PC-9 (cell line): ENCODE measurements at regions not wholly inside any gene's neighbourhood (a gene's known extent, or its start where the extent isn't known, plus 50 kb on each side); places are given as distances from the start of the nearest gene placed in this dataset.

ENCODE experiments used
- BruUV-seq: library from RNA; stranded (reverse); fragments of 400-500 nt; replicated peaks from 2 replicates; lab custom pipeline; 2021; lab: Mats Ljungman, UMichigan
- CTCF ChIA-PET: fragments of 300-600 bp; sonication (Branson Sonifier 250); formaldehyde crosslinking; loops from one replicate; lab custom pipeline; 2022; ENCODE audit warnings: antibody characterized with exemption; lab: Charles Lee
- POLR2A ChIA-PET: fragments of 300-600 bp; sonication (Branson Sonifier 250); formaldehyde crosslinking; loops from one replicate; lab custom pipeline; 2022; ENCODE audit warnings: antibody characterized with exemption; ENCODE audit not compliant: unreplicated experiment; lab: Charles Lee
- DNase-seq, 2 experiments: peaks; one replicate each; pipeline versions ENCODE4 v3.0.0 to v3.0.0-alpha.2; 2015 to 2022; ENCODE audit warnings: mixed read lengths in 1 of 2
- H2AFZ ChIP-seq: fragments of 200-600 bp; sonication (generic); 2 replicates; pipeline ENCODE4 v1.8.1; 2017; ENCODE audit warnings: antibody characterized with exemption
- H3F3A ChIP-seq: fragments of 200-600 bp; sonication (generic); 2 replicates; pipeline ENCODE4 v1.8.1; 2017; ENCODE audit warnings: antibody characterized with exemption, mild to moderate bottlenecking, low read depth; ENCODE audit not compliant: insufficient read depth
- H3K27ac ChIP-seq: fragments of 200-600 bp; sonication (generic); 2 replicates; pipeline ENCODE4 v1.6.1; 2016; ENCODE audit warnings: mixed run types
- H3K27me3 ChIP-seq: fragments of 200-600 bp; sonication (generic); 2 replicates; pipeline ENCODE4 v1.6.1; 2016; ENCODE audit warnings: low read depth, mixed run types; ENCODE audit not compliant: insufficient read depth
- H3K36me3 ChIP-seq: fragments of 200-600 bp; sonication (generic); 2 replicates; pipeline ENCODE4 v1.6.1; 2016; ENCODE audit warnings: low read depth, mixed run types
- H3K4me1 ChIP-seq: fragments of 200-600 bp; sonication (generic); replicated peaks from 2 replicates; pipeline ENCODE4 v1.6.1; 2016; ENCODE audit warnings: mixed run types; ENCODE audit not compliant: insufficient read depth
- H3K4me2 ChIP-seq: fragments of 200-600 bp; sonication (generic); 2 replicates; pipeline ENCODE4 v1.6.1; 2017; ENCODE audit warnings: mixed run types
- H3K4me3 ChIP-seq: fragments of 200-600 bp; sonication (generic); 2 replicates; pipeline ENCODE4 v1.6.1; 2016; ENCODE audit warnings: mixed run types
- H3K79me2 ChIP-seq: fragments of 200-600 bp; sonication (generic); 2 replicates; pipeline ENCODE4 v1.6.1; 2017; ENCODE audit warnings: low read depth, mixed run types
- H3K9me2 ChIP-seq: fragments of 200-600 bp; sonication (generic); 2 replicates; pipeline ENCODE4 v1.8.1; 2017; ENCODE audit warnings: mild to moderate bottlenecking; ENCODE audit not compliant: insufficient read depth
- H3K9me3 ChIP-seq: fragments of 200-600 bp; sonication (generic); 2 replicates; pipeline ENCODE4 v1.8.1; 2016; ENCODE audit warnings: low read depth; ENCODE audit not compliant: insufficient read depth
- H4K20me1 ChIP-seq: fragments of 200-600 bp; sonication (generic); 2 replicates; pipeline ENCODE4 v1.8.1; 2017; ENCODE audit not compliant: insufficient read depth
- CTCF ChIP-seq: fragments of 200-600 bp; sonication (generic); conservative IDR thresholded peaks from 2 replicates; pipeline ENCODE4 v1.6.1; 2017; ENCODE audit warnings: mixed run types, antibody characterized with exemption, mild to moderate bottlenecking, moderate library complexity
- EZH2 ChIP-seq: fragments of 200-600 bp; sonication (generic); IDR thresholded peaks from 2 replicates; pipeline ENCODE4 v1.8.0; 2017; ENCODE audit warnings: antibody characterized with exemption, low read depth
- intact Hi-C: fragments of 100-400 bp; cut with micrococcal nuclease; formaldehyde crosslinking; loops from one replicate; pipeline ENCODE4 v1.10.0; 2022; ENCODE audit not compliant: unreplicated experiment

DNA sequence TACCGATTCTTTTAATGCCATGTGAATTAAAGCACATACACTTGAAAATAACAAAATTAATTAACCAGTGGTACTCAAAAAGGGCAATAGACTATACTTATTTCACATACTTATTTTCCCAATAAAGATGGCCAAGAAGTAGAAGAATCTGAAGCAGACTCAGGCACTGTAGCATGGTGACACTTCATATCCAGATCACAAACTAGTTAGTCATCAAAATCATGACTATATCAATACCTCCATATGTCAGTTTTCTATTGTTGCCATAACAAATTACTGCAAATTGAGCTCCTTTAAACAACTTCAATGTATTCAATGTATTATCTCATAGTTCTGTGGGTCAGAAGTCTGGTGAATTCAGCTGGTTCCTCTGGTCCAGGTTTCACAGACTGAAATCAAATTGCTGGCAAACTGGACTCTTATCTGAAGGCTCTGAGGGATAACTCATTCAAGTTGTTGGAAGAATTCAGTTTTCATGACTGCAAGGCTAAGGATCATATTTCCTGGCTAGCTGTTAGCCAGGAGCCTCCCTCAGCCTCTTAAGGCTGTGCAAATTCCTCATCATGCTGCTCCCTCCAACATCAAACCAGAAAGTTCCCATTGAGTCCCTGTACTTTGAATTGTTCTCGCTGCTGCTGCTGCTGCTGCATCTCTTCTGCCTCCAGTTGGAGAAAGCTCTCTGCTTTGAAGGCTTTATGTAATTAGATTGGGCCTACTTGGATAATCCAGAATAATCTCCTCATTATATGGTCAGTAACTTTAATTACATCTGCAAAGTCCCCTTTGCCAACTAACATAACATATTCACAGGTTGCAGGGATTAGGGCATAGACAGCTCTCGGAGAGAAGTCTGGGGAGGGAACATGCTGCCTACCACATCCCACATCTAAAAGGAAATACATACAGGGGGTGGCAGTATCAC lies 91.5 kb downstream of the MRPL39 start:
- CTCF ChIA-PET: no interaction called here
- Histone ChIP-seq H3K36me3 (no peaks in the 10 kb centered on the region), H3K27ac (no peak overlapping the region), H3K9me2 (no peaks in the 10 kb centered on the region), H3K4me1 (no peaks in the 10 kb centered on the region), H4K20me1 (no peaks in the 10 kb centered on the region), H3K9me3 (no peaks in the 10 kb centered on the region), H3K79me2 (no peaks in the 10 kb centered on the region), H3F3A (no peaks in the 10 kb centered on the region), H2AFZ (no peak overlapping the region), H3K4me3 (no peak overlapping the region), H3K4me2 (no peak overlapping the region), H3K27me3 (no peaks in the 10 kb centered on the region)
- POLR2A ChIA-PET: no interaction called here
- TF ChIP-seq CTCF: no peak
- TF ChIP-seq EZH2: no peak
- intact Hi-C loops: no loop called here
- BruUV-seq: no TSS peak
- DNase-seq: no peak

DNA sequence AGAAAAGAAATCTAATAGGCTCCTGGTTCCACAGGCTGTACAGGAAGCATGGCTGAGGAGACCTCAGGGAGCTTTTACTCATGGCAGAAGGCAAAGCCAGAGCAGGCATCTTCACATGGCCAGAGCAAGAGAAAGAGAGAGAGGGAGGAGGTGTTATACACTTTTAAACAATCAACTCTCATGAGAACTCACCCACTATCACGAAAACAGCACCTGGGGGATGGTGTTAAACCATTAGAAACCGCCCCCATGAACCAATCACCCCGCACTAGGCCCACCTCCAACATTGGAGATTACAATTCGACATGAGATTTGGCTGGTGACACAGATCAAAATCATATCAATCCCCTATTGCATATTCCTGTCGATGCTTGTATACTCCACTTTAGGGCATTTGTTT lies 93.5 kb downstream of the MRPL39 start:
- Histone ChIP-seq H4K20me1 (no peaks in the 10 kb centered on the region), H3K36me3 (no peaks in the 10 kb centered on the region), H3K9me2 (no peaks in the 10 kb centered on the region), H3F3A (no peaks in the 10 kb centered on the region), H3K4me2 (no peak overlapping the region), H3K27me3 (no peaks in the 10 kb centered on the region), H3K4me1 (no peaks in the 10 kb centered on the region), H3K9me3 (no peaks in the 10 kb centered on the region), H3K4me3 (no peak overlapping the region), H2AFZ (no peak overlapping the region), H3K79me2 (no peaks in the 10 kb centered on the region), H3K27ac (no peak overlapping the region)
- ChIA-PET CTCF (no interaction called here), POLR2A (no interaction called here)
- intact Hi-C loops: no loop called here
- TF ChIP-seq CTCF: no peak
- TF ChIP-seq EZH2: no peak
- no peak for DNase-seq
- no TSS peak for BruUV-seq

- no peak overlapping the region for H2AFZ ChIP-seq
- ChIA-PET POLR2A (no interaction called here), CTCF (no interaction called here)
- no peaks in the 10 kb centered on the region for H3K79me2 ChIP-seq
- H3K9me3 ChIP-seq: no peaks in the 10 kb centered on the region
- H3K4me1 ChIP-seq: no peaks in the 10 kb centered on the region
- H3K27ac ChIP-seq: no peak overlapping the region
- intact Hi-C loops: no loop called here
- H3K4me3 ChIP-seq: no peak overlapping the region
- H3K36me3 ChIP-seq: no peaks in the 10 kb centered on the region
- no peak overlapping the region for H3K4me2 ChIP-seq
- H4K20me1 ChIP-seq: no peaks in the 10 kb centered on the region
- no peaks in the 10 kb centered on the region for H3K27me3 ChIP-seq
- no peak for TF ChIP-seq EZH2
- TF ChIP-seq CTCF: no peak
- DNase-seq: no peak
- H3F3A ChIP-seq: no peaks in the 10 kb centered on the region
- no peaks in the 10 kb centered on the region for H3K9me2 ChIP-seq
- BruUV-seq: no TSS peak
These were observed 94.9 kb downstream of the MRPL39 start for GRCh38 chr21:25512095-25513081.
